GM11168 (cell line): ENCODE measurements at regions not wholly inside any gene's neighbourhood (a gene's known extent, or its start where the extent isn't known, plus 50 kb on each side); places are given as distances from the start of the nearest gene placed in this dataset.
"Not testable (repeated sequence)": the region's sequence is repeated elsewhere in the genome, so short reads cannot be mapped to it uniquely, and the experiment has no call there.

ENCODE experiments used
- in situ Hi-C: fragments of 300-500 bp; cut with MboI; formaldehyde crosslinking; loops from one replicate; pipeline ENCODE4 v1.12.0; 2022; ENCODE audit warnings: low sequenced_read_pairs; ENCODE audit not compliant: unreplicated experiment

- in situ Hi-C loops: no loop called here
Measured at GRCh38 chr6:44038543-44039065, 88.6 kb downstream of the MRPL14 start.

GRCh38 chr6:44037847-44038542 is 89.3 kb downstream of the MRPL14 start:
- in situ Hi-C loops: no loop called here

GRCh38 chr6:44037276-44037675 is 90.0 kb downstream of the MRPL14 start:
- in situ Hi-C loops: not testable (repeated sequence)

- in situ Hi-C loops: no loop called here
Measured at GRCh38 chr6:44036699-44037101, 90.6 kb downstream of the MRPL14 start.

GRCh38 chr6:44036196-44036595 is 91.1 kb downstream of the MRPL14 start:
- in situ Hi-C loops: no loop called here

- in situ Hi-C loops: no loop called here
Measured at GRCh38 chr6:44035621-44036020, 91.6 kb downstream of the MRPL14 start.

GRCh38 chr6:44034931-44035345 is 92.3 kb downstream of the MRPL14 start:
- in situ Hi-C loops: no loop called here

GRCh38 chr6:44034391-44034861 is 92.8 kb downstream of the MRPL14 start:
- in situ Hi-C loops: no loop called here

- in situ Hi-C loops: no loop called here
Measured at GRCh38 chr6:44030812-44031454, 96.3 kb downstream of the MRPL14 start.

- in situ Hi-C loops: no loop called here
Measured at GRCh38 chr6:44029444-44030185, 97.6 kb downstream of the MRPL14 start.

- in situ Hi-C loops: no loop called here
Measured at GRCh38 chr6:44028789-44029310, 98.4 kb downstream of the MRPL14 start.

- in situ Hi-C loops: no loop called here
Measured at GRCh38 chr6:44025226-44025625, 102.0 kb downstream of the MRPL14 start.

- in situ Hi-C loops: no loop called here
Measured at GRCh38 chr6:44024574-44025219, 102.6 kb downstream of the MRPL14 start.

- in situ Hi-C loops: no loop called here
Measured at GRCh38 chr6:44023586-44024454, 103.4 kb downstream of the MRPL14 start.

- in situ Hi-C loops: no loop called here
Measured at GRCh38 chr6:44022671-44023352, 104.4 kb downstream of the MRPL14 start.

GRCh38 chr6:44022296-44022661 is 105.0 kb downstream of the MRPL14 start:
- in situ Hi-C loops: no loop called here

- in situ Hi-C loops: no loop called here
Measured at GRCh38 chr6:44021589-44022295, 105.5 kb downstream of the MRPL14 start.
